K562 (cell line): ENCODE measurements at regions not wholly inside any gene's neighbourhood (a gene's known extent, or its start where the extent isn't known, plus 50 kb on each side); places are given as distances from the start of the nearest gene placed in this dataset.

ENCODE experiments used
- ATAC-seq: fragments of 200-7000 bp; cut with Tn5 transposase; 3 replicates; pipeline ENCODE4 v1.9.1; 2020; ENCODE audit warnings: moderate library complexity
- BruUV-seq: library from RNA; stranded (reverse); fragments of 400-500 nt; replicated peaks from 2 replicates; lab custom pipeline; 2021; lab: Mats Ljungman, UMichigan
- CTCF ChIA-PET: fragments of 300-600 bp; formaldehyde crosslinking; extraction: SDS; loops from one replicate; lab custom pipeline; 2021; ENCODE audit warnings: low intra/inter-chr PET ratio; lab: Yijun Ruan, JAX
- POLR2A ChIA-PET: fragments of 300-600, 350-650 bp; sonication (Branson Sonifier 250); formaldehyde crosslinking; extraction: SDS; loops from one replicate; lab custom pipeline; 2021; ENCODE audit warnings: antibody characterized with exemption, inconsistent platforms; lab: Yijun Ruan, JAX
- DNase-seq, 4 experiments: peaks; one replicate each; pipeline versions ENCODE4 v3.0.0 to v3.0.0-alpha.2; 2011 to 2018; ENCODE audit warnings: low spot score in 3 of 4, mixed read lengths in 3 of 4; ENCODE audit errors: extremely low read depth in 1 of 4
- FAIRE-seq: peaks from 2 replicates; lab custom pipeline; 2011; peaks lifted over from hg19 to GRCh38; lab: Jason Lieb, UNC
- H2AFZ ChIP-seq: 2 replicates; pipeline ENCODE4 v1.6.0; 2011; ENCODE audit warnings: low read depth, low read length, control low read depth, inconsistent platforms
- H3K27ac ChIP-seq: fragments of 200-600 bp; 3 replicates; pipeline ENCODE4 v1.8.0; 2011; ENCODE audit warnings: low read depth, mild to moderate bottlenecking, control low read depth, inconsistent platforms, low read length, moderate library complexity, mixed read lengths; ENCODE audit errors: extremely low read depth
- H3K27me3 ChIP-seq, 2 experiments: fragments of 300-600 bp in 1 of 2; 2 replicates in 1 of 2; 3 replicates in 1 of 2; pipeline versions ENCODE4 v1.6.0 to v1.8.0; 2011; ENCODE audit warnings: inconsistent platforms in 2 of 2, low read length in 2 of 2, mild to moderate bottlenecking in 1 of 2, mixed read lengths in 1 of 2, moderate library complexity in 1 of 2; ENCODE audit not compliant: control insufficient read depth in 2 of 2, insufficient read depth in 2 of 2
- H3K36me3 ChIP-seq: fragments of 300-600 bp; 3 replicates; pipeline ENCODE4 v1.8.0; 2011; ENCODE audit warnings: mild to moderate bottlenecking, low read length, inconsistent platforms; ENCODE audit not compliant: control insufficient read depth, insufficient read depth
- H3K4me1 ChIP-seq, 2 experiments: fragments of 200-600 bp in 1 of 2; replicated peaks in 1 of 2; 2 replicates in 1 of 2; 3 replicates in 1 of 2; pipeline versions ENCODE4 v1.5.1 to v1.8.0; 2011; ENCODE audit warnings: inconsistent platforms in 2 of 2, low read length in 2 of 2, mild to moderate bottlenecking in 1 of 2, mixed read lengths in 1 of 2, moderate library complexity in 1 of 2; ENCODE audit not compliant: control insufficient read depth in 2 of 2, insufficient read depth in 2 of 2
- H3K4me2 ChIP-seq: 2 replicates; pipeline ENCODE4 v1.6.1; 2011; ENCODE audit warnings: low read length, control low read depth, inconsistent platforms, mixed read lengths; ENCODE audit not compliant: insufficient read depth
- H3K4me3 ChIP-seq: fragments of 200-600 bp; sonication (generic), shearing (Covaris generic); 2 replicates; pipeline ENCODE4 v1.5.1; 2016; ENCODE audit warnings: control low read depth, inconsistent platforms
- H3K79me2 ChIP-seq: fragments of 200-600 bp; 3 replicates; pipeline ENCODE4 v1.8.0; 2011; ENCODE audit warnings: low read length, inconsistent platforms; ENCODE audit not compliant: control insufficient read depth, insufficient read depth
- H3K9ac ChIP-seq, 2 experiments: 2 replicates each; pipeline versions ENCODE4 v1.6.0 to v1.6.1; 2011; ENCODE audit warnings: low read depth in 2 of 2, low read length in 2 of 2, control low read depth in 1 of 2, inconsistent platforms in 1 of 2, mild to moderate bottlenecking in 1 of 2, mixed read lengths in 1 of 2; ENCODE audit not compliant: insufficient read depth in 1 of 2
- H3K9me1 ChIP-seq: one replicate; pipeline ENCODE4 v1.6.0; 2011; ENCODE audit warnings: inconsistent platforms, mild to moderate bottlenecking, low read length, moderate library complexity; ENCODE audit not compliant: control insufficient read depth, insufficient read depth
- H3K9me3 ChIP-seq: replicated peaks from 2 replicates; pipeline ENCODE4 v1.5.1; 2011; ENCODE audit warnings: low read depth, low read length, inconsistent platforms; ENCODE audit not compliant: control insufficient read depth, insufficient read depth
- H4K20me1 ChIP-seq: replicated peaks from 2 replicates; pipeline ENCODE4 v1.6.1; 2011; ENCODE audit warnings: low read length, inconsistent platforms, mixed read lengths; ENCODE audit not compliant: control insufficient read depth, insufficient read depth
- HDAC6 ChIP-seq: IDR thresholded peaks from 2 replicates; pipeline ENCODE4 v1.6.1; 2012; ENCODE audit warnings: low read depth, mild to moderate bottlenecking, control low read depth, inconsistent platforms, low read length, moderate library complexity
- HNRNPK ChIP-seq: fragments of 200-400 bp; formaldehyde crosslinking; IDR thresholded peaks from one replicate; pipeline ENCODE4 v1.6.1; 2018; ENCODE audit warnings: mild to moderate bottlenecking, low read depth, low read length; ENCODE audit not compliant: poor library complexity, severe bottlenecking
- HNRNPL ChIP-seq: fragments of 200-400 bp; formaldehyde crosslinking; IDR thresholded peaks from 2 replicates; pipeline ENCODE4 v1.6.1; 2017; ENCODE audit warnings: low read depth, mild to moderate bottlenecking, low read length
- NRF1 ChIP-seq, 2 experiments: fragments of 450-650 bp; IDR thresholded peaks in 1 of 2; conservative IDR thresholded peaks in 1 of 2; 2 replicates each; pipeline ENCODE4 v1.6.1; 2014; ENCODE audit warnings: mild to moderate bottlenecking in 2 of 2
- SMARCA5 ChIP-seq: fragments of 450-650 bp; IDR thresholded peaks from 2 replicates; pipeline ENCODE4 v1.6.1; 2016
- ZFP1 ChIP-seq: fragments of 450-650 bp; formaldehyde crosslinking; IDR thresholded peaks from 2 replicates; pipeline ENCODE4 v1.4.0; 2020; ENCODE audit warnings: mild to moderate bottlenecking, mixed read lengths
- WGBS: fragments of 100-300 bp; shearing (Covaris generic); methylation state at CpG from one replicate; pipeline ENCODE4 v1.1.6; 2016; ENCODE audit warnings: low coverage, mixed read lengths; ENCODE audit not compliant: insufficient coverage; ENCODE audit errors: missing lambda C conversion rate; 5-methylcytosine and 5-hydroxymethylcytosine counted together
- in situ Hi-C: fragments of 300-500 bp; cut with MboI; formaldehyde crosslinking; loops from 4 replicates; pipeline ENCODE4 v1.15.0; 2018; ENCODE audit warnings: inconsistent platforms, mixed read lengths
- intact Hi-C: fragments of 100-400 bp; cut with micrococcal nuclease; formaldehyde crosslinking; loops from 2 replicates; pipeline ENCODE4 v1.14.2; 2022
- TF ChIP-seq, protein P1 (sequence below): IDR thresholded peaks from 2 replicates; pipeline ENCODE4 v1.6.1; 2011; ENCODE audit warnings: borderline replicate concordance, low read depth, mild to moderate bottlenecking, moderate library complexity, low read length; ENCODE audit not compliant: insufficient read depth, poor library complexity, severe bottlenecking

DNA sequence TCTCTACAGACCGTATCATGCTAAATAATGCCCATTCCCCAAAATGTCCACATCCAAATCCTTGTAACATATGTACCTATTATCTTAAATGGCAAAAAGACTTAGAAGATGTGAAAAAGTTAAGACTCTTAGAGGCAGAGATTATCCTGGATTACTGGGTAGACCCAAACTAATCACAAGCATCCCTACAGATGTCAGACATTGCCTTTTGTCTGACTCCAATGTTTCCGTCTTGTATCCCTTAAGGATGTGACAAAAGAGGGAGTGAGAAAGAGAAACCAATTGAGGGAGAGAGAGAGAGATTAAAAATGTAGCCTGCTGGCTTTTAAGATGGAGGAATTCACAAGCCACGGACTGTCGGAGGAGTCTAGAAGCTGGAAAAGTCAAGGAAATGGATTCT, 401.9 kb upstream of the FSTL5 start:
- in situ Hi-C loops (no loop called here), intact Hi-C loops (no loop called here)
- H3K36me3 ChIP-seq: no peaks in the 10 kb centered on the region
- ChIA-PET CTCF (no interaction called here), POLR2A (no interaction called here)
- no peak overlapping the region for H2AFZ ChIP-seq
- no peak for DNase-seq
- 0% methylated on average over 3 of the region's 4 CpGs for WGBS
- no peaks in the 10 kb centered on the region for H3K4me1 ChIP-seq
- no TSS peak for BruUV-seq
- TF ChIP-seq HDAC6 (no peak), SMARCA5 (no peak), HNRNPK (no peak), NRF1 (conservative IDR thresholded peaks at IDR 0.05 in 1 of 2, IDR thresholded peaks at IDR 0.05 in 1 of 2) (no peak), ZFP1 (no peak), HNRNPL (no peak)
- TF ChIP-seq, protein P1, sequence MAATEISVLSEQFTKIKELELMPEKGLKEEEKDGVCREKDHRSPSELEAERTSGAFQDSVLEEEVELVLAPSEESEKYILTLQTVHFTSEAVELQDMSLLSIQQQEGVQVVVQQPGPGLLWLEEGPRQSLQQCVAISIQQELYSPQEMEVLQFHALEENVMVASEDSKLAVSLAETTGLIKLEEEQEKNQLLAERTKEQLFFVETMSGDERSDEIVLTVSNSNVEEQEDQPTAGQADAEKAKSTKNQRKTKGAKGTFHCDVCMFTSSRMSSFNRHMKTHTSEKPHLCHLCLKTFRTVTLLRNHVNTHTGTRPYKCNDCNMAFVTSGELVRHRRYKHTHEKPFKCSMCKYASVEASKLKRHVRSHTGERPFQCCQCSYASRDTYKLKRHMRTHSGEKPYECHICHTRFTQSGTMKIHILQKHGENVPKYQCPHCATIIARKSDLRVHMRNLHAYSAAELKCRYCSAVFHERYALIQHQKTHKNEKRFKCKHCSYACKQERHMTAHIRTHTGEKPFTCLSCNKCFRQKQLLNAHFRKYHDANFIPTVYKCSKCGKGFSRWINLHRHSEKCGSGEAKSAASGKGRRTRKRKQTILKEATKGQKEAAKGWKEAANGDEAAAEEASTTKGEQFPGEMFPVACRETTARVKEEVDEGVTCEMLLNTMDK: no peak
- no peak for ATAC-seq
- H3K9me1 ChIP-seq: no peaks in the 10 kb centered on the region
- H3K79me2 ChIP-seq: no peaks in the 10 kb centered on the region
- no peak overlapping the region for H3K4me3 ChIP-seq
- H4K20me1 ChIP-seq: no peaks in the 10 kb centered on the region
- no peak overlapping the region for H3K9ac ChIP-seq
- no peak overlapping the region for H3K27ac ChIP-seq
- no peaks in the 10 kb centered on the region for H3K27me3 ChIP-seq
- no peak overlapping the region for H3K4me2 ChIP-seq
- no peak for FAIRE-seq
- H3K9me3 ChIP-seq: no peaks in the 10 kb centered on the region
